ENCODE measurements at regions not wholly inside any gene's neighbourhood (a gene's known extent, or its start where the extent isn't known, plus 50 kb on each side); places are given as distances from the start of the nearest gene placed in this dataset.

- H3K27me3 ChIP-seq = no peaks in the 10 kb centered on the region
- peaks cover 12% of the 10 kb centered on the region for H3K36me3 ChIP-seq
- H3K9me3 ChIP-seq (replicated peaks) = no peaks in the 10 kb centered on the region
- H3K4me3 ChIP-seq = no peak overlapping the region
- H3K4me1 ChIP-seq = peaks cover 8% of the 10 kb centered on the region
- no peak overlapping the region for H3K27ac ChIP-seq
- no peak for DNase-seq
These were observed 216.1 kb downstream of the MEF2C start for GRCh38 chr5:88666761-88667495.

GRCh38 chr5:88665750-88666215 is 217.2 kb downstream of the MEF2C start:
- Histone ChIP-seq H3K4me1 (peaks cover 6% of the 10 kb centered on the region), H3K27ac (no peak overlapping the region), H3K4me3 (no peak overlapping the region), H3K36me3 (peaks cover 12% of the 10 kb centered on the region), H3K27me3 (no peaks in the 10 kb centered on the region), H3K9me3 (replicated peaks) (no peaks in the 10 kb centered on the region)
- DNase-seq = no peak

- H3K9me3 ChIP-seq (replicated peaks) = no peaks in the 10 kb centered on the region
- H3K27me3 ChIP-seq = no peaks in the 10 kb centered on the region
- H3K27ac ChIP-seq = no peak overlapping the region
- H3K4me1 ChIP-seq = peaks cover 6% of the 10 kb centered on the region
- H3K36me3 ChIP-seq = peaks cover 12% of the 10 kb centered on the region
- no peak for DNase-seq
- no peak overlapping the region for H3K4me3 ChIP-seq
These were observed 218.3 kb downstream of the MEF2C start for GRCh38 chr5:88664645-88665044.

GRCh38 chr5:88663793-88664216 is 219.2 kb downstream of the MEF2C start:
- H3K4me1 ChIP-seq = peaks cover 6% of the 10 kb centered on the region
- H3K36me3 ChIP-seq = peaks cover 11% of the 10 kb centered on the region
- H3K9me3 ChIP-seq (replicated peaks) = no peaks in the 10 kb centered on the region
- H3K27ac ChIP-seq = no peak overlapping the region; the same call in 1 of the 2 replicates
- no peaks in the 10 kb centered on the region for H3K27me3 ChIP-seq
- H3K4me3 ChIP-seq = no peak overlapping the region
- peak in 1 of 2 experiments; percentile 53 for DNase-seq

- Histone ChIP-seq H3K4me1 (peaks cover 6% of the 10 kb centered on the region), H3K27ac (no peak overlapping the region), H3K9me3 (replicated peaks) (no peaks in the 10 kb centered on the region), H3K36me3 (peaks cover 8% of the 10 kb centered on the region; the same call in 1 of the 2 replicates), H3K27me3 (no peaks in the 10 kb centered on the region), H3K4me3 (no peak overlapping the region)
- no peak for DNase-seq
These were observed 220.1 kb downstream of the MEF2C start for GRCh38 chr5:88662846-88663245.

- no peak for DNase-seq
- peak overlapping the region; percentile 63 for H3K4me3 ChIP-seq
These were observed 221.2 kb downstream of the MEF2C start for GRCh38 chr5:88661806-88662207.

GRCh38 chr5:88660947-88661805 is 221.8 kb downstream of the MEF2C start:
- H3K27me3 ChIP-seq = no peaks in the 10 kb centered on the region

More at GRCh38 chr5:88661806-88662207, 221.2 kb downstream of the MEF2C start:
- Histone ChIP-seq H3K4me1 (peaks cover 6% of the 10 kb centered on the region), H3K27ac (peak overlapping the region; percentile 92), H3K27me3 (no peaks in the 10 kb centered on the region), H3K9me3 (replicated peaks) (no peaks in the 10 kb centered on the region), H3K36me3 (peaks cover 8% of the 10 kb centered on the region; the same call in 1 of the 2 replicates)

GRCh38 chr5:88660264-88660946 is 222.6 kb downstream of the MEF2C start:
- Histone ChIP-seq H3K4me1 (peaks cover 6% of the 10 kb centered on the region), H3K27me3 (no peaks in the 10 kb centered on the region), H3K9me3 (replicated peaks) (no peaks in the 10 kb centered on the region), H3K36me3 (no peaks in the 10 kb centered on the region; the same call in 1 of the 2 replicates), H3K4me3 (peak overlapping the region; percentile 63), H3K27ac (peak overlapping the region; percentile 92)
- DNase-seq = peak; percentile 84 to 87

More at GRCh38 chr5:88660947-88661805, 221.8 kb downstream of the MEF2C start:
- H3K36me3 ChIP-seq = peaks cover 3% of the 10 kb centered on the region; the same call in 1 of the 2 replicates
- H3K4me3 ChIP-seq = peak overlapping the region; percentile 63
- DNase-seq = peak; percentile 97 to 98
- peaks cover 6% of the 10 kb centered on the region for H3K4me1 ChIP-seq
- no peaks in the 10 kb centered on the region for H3K9me3 ChIP-seq (replicated peaks)
- peak overlapping the region; percentile 92 for H3K27ac ChIP-seq

- Histone ChIP-seq H3K9me3 (replicated peaks) (no peaks in the 10 kb centered on the region), H3K36me3 (no peaks in the 10 kb centered on the region; the same call in 1 of the 2 replicates), H3K4me3 (peak overlapping the region; percentile 63), H3K27ac (peak overlapping the region; percentile 92), H3K4me1 (peaks cover 6% of the 10 kb centered on the region), H3K27me3 (no peaks in the 10 kb centered on the region)
- no peak for DNase-seq
These were observed 223.3 kb downstream of the MEF2C start for GRCh38 chr5:88659529-88660263.

GRCh38 chr5:88658886-88659285 is 224.1 kb downstream of the MEF2C start:
- Histone ChIP-seq H3K4me3 (no peak overlapping the region), H3K9me3 (replicated peaks) (no peaks in the 10 kb centered on the region), H3K27ac (no peak overlapping the region), H3K4me1 (peaks cover 4% of the 10 kb centered on the region), H3K36me3 (no peaks in the 10 kb centered on the region), H3K27me3 (no peaks in the 10 kb centered on the region)
- no peak for DNase-seq

- Histone ChIP-seq H3K27me3 (no peaks in the 10 kb centered on the region), H3K4me1 (peaks cover 4% of the 10 kb centered on the region), H3K9me3 (replicated peaks) (no peaks in the 10 kb centered on the region), H3K36me3 (no peaks in the 10 kb centered on the region), H3K27ac (no peak overlapping the region), H3K4me3 (no peak overlapping the region)
- no peak for DNase-seq
These were observed 224.8 kb downstream of the MEF2C start for GRCh38 chr5:88657906-88658775.

GRCh38 chr5:88657136-88657535 is 225.8 kb downstream of the MEF2C start:
- Histone ChIP-seq H3K27ac (no peak overlapping the region), H3K4me3 (no peak overlapping the region), H3K9me3 (replicated peaks) (no peaks in the 10 kb centered on the region), H3K4me1 (peaks cover 4% of the 10 kb centered on the region), H3K27me3 (no peaks in the 10 kb centered on the region), H3K36me3 (no peaks in the 10 kb centered on the region)
- no peak for DNase-seq

GRCh38 chr5:88656221-88656950 is 226.6 kb downstream of the MEF2C start:
- no peaks in the 10 kb centered on the region for H3K9me3 ChIP-seq (replicated peaks)
- no peak overlapping the region for H3K4me3 ChIP-seq
- no peak overlapping the region for H3K27ac ChIP-seq

More at GRCh38 chr5:88656221-88656950, 226.6 kb downstream of the MEF2C start:
- Histone ChIP-seq H3K4me1 (no peaks in the 10 kb centered on the region), H3K27me3 (no peaks in the 10 kb centered on the region), H3K36me3 (no peaks in the 10 kb centered on the region)
- DNase-seq = no peak

Measured in SJCRH30 (cell line).